Renal cortical epithelial cell (primary cell): ENCODE measurements at regions not wholly inside any gene's neighbourhood (a gene's known extent, or its start where the extent isn't known, plus 50 kb on each side); places are given as distances from the start of the nearest gene placed in this dataset.
A peak's percentile ranks its signal among the peaks of the same experiment; 100 is the strongest.

Experiments used
- DNase-seq: peaks from one replicate; pipeline ENCODE4 v3.0.0-alpha.2; 2011; ENCODE audit warnings: low read depth

DNA sequence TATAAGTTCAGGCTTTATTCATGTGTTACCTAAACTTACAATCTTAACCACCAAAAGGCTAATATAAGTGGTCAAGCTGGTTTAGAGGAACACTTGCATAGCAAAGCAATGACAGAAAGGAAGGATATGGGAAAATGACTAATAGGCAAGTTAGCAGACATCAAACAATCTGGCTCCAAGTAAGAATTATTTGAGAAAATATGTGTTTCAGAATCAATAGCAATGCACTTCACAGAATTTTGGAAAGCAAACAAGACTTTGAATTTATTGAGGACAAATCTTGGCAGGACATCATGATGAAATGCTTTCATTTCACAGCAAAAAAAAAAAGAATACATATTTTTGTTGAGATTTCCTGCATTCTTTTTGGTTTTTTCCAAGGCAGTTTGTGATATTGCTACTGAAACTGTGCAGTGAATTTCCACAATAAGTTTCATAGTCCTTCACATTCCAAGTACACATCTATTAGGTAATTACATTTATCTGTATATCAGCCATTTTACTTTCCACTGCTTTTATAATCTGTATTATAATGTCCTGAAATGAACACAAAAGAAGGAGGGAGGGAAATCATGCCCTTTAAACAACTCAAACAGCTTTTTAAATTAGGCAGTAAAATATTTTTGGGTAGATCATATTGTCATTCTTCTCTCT, 417.9 kb downstream of the NR2F1-AS1 start:
- DNase-seq: peak; percentile 86

DNA sequence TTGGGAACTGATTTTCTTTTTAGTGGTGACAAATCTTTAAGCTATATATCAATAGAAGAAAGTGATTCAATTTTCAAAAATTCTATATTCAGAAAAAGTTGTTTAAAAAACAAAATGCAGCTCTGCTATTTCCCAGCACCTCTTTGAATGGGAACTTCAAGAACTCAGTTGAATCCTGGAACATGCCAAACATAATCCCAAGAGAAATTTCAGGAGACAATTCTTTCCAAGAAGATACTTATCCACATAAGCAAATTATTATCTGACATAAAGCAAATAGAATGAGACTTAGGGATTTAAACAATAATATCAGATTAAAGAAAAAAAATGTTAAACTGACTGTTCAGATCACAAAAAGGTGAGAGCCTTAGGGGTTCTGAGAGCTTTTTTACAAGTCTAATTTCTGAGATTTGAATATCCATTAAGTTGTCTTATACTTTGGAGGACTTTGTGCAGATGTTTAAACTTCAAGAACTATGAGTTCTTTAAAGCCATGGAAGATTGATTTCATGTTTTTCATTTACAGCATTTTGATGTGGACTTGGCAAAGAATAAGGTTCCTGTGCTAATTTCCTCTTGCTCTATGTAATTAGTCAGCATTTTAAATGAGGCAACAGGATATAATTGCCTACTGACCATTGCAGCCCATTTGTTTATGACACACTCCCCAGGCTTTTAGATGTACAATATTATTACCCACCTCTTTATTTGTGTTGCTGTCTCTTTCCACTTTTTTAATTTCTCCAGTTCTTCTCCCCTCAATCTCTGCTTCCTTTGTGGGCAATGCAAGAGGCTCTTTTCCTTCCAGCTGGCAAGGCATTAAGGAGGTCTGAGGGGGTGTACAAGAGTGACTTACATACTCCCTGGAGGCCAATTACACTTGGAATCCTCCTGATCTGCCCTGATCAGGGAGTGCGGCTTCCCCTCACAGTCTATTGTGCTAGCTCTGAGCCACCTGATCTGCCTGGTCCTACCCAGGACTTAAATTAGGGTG, 419.1 kb downstream of the NR2F1-AS1 start:
- DNase-seq: peak; percentile 69

DNA sequence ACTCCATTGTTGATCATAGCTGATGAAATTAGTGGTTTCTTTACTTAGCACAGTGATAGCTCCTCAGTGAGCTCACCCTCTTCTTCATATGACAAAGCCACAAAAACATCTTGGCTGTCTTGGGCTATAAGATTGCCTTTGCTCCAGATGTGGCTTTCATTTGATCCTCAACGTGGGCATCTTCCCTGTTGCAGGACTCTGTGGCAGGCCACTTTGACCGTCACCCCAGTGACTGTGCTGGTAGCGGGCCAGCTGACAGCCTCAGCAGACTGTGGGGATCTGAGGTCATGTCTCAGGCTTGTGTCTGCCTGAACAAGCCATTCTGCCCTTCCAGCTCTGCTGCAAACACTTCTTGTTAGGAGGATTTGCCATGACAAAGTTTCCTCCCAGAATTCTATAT, 422.2 kb downstream of the NR2F1-AS1 start:
- no peak for DNase-seq

DNA sequence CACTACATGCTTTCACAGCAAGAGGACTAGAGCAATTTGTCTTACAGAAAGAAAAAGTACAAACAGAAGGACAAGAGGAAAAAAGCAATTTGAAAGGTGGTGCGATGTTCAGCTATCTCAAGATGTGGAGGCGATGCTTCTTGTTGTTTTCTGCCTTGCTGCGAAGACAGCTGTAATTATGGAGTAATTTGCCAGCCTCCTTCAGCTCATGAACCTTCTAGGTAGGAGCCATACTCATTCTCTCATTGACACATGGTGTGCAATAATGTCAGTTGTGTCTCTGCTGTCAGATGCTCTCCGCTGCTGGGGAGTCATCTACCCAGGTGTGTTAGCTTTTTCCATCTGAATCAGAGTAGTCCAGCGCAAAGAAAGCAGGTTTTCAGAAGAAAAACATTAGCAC, 424.5 kb downstream of the NR2F1-AS1 start:
- no peak for DNase-seq

DNA sequence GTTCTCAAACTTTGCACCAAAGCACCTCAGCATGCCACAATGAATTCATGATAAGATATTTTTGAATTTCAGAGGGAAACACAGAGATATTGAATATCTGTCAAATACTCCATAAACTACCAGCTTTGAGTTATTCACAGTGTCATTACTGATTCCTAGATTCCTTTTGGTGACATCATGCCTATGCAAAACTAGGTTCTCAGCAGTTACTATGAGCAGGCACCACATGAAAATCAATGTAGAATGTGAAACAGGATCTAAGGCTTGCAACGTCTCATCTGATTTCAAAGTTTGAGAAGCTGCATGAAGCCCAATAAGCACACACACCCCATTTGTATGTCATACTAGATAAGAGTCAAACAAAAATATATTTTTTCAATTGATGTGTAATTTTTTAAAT, 426.5 kb downstream of the NR2F1-AS1 start:
- no peak for DNase-seq

DNA sequence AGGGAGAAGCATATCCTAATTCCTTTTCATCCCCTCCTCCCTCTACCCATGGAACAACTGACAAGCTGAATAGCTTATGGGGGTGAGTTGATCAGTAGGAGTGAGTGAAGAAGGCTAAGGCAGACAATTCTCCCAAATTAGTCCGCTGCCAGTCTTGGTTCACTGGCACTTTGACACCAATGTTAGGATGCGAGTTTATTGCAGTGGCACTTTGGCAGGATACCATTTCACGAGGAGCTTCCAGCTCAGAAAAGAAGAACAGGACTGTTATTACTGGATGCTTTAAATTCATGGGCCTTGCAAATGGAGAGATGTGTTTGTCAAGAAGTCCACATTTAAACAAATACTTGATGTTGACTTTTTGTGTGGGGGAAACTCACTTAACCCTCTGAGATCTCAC, 427.6 kb downstream of the NR2F1-AS1 start:
- no peak for DNase-seq

DNA sequence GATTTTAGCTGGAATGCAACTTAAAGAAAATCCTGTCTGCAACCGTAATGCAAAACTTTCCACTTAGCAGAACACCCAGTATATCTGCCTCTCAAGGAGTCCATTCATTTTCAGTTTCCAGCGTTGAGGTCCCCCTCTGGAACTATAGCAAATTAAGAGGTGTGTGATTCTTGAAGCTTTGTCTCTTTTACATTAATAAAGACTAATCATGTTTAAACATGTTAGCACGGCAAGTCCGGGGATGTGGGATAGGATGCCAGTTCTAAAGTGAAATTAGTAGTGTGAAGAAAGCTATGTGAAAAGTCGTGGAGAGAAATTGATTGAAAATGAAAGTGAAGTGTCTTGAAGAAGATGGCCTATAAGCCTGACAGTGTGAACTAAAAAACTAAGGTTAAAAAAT, 429.1 kb downstream of the NR2F1-AS1 start:
- DNase-seq: no peak

DNA sequence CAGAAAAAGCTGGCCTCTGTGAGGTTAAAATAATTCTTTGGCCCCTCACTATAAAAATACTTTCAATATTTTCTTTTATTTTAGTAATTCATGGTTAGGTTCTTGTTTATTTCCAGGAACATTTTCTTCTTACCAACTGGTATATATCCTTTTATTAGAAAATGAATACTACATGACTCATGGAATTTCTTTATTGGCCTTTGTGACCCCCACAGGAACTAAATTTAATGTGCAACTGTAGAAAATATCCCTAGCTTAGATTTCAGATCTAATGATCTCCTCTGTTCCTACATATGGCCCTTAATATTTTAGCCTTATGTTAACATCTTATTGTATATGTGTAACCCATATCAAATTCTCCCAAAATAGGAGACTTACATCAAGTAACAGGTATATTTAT, 429.9 kb downstream of the NR2F1-AS1 start:
- peak; percentile 29 for DNase-seq

DNA sequence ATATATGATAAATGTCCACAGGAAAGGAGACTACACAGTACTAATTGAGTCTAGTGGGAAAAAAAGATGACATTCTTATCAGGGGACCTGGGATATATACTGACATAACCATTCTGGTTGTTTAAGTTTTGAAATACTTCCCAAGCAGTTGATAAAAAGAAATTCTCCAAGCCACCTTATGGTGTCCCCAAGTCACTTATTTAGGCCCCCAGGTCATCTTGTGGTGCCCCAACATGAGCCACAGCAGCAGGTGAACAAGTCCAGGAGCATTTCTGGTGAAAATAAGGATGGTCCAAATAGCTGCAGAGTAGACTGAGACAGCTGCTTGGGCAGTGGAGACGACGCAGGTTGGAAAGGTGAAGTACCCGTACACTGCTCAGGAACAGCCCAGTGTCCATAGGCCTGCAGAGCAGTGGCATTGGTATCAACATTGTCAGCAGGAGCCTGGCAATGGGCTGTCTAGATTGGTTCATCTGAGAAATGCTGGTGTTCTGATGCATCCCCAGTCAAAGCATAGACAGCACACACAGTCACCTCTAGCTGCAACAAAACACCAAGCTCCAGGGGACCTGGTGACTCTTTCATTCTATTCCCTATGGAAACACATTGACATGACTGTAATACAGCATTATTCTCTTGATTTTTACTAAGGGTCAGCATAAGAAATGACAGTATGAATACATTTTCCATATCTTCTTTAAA, 430.6 kb downstream of the NR2F1-AS1 start:
- DNase-seq: no peak

DNA sequence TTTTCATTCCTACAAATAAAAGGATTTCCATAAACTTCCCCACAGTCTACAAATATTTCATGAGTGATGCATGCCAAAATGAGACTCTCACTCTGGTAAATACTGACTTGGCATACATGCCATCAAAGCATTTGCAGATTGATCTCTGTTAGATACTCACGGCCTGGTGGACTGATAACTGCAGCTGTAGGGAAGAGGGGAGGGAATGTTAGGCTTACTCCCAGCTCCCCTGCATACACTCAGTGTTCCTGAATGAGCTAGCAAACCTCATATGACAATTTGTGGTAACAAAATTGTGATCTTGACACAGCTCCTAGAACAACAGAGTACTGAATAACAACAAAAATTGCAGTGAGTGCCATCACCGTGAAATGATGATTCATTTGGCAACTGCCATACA, 435.3 kb downstream of the NR2F1-AS1 start:
- DNase-seq: no peak

DNA sequence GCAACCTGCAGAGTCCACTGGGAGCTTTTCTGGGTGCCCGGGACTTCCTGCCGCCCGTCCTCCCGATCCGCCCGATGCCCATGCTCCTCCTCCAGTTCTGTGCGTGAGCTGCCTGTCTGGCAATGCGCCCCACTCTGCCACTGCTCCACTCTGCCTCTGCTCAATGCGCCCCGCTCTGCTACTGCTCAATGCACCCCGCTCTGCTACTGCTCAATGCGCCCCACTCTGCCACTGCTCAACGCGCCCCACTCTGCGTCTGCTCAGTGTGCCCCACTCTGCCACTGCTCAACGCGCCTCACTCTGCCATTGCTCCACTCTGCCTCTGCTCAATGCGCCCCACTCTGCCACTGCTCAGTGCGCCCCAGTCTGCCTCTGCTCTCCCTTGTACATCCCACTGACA, 436.0 kb downstream of the NR2F1-AS1 start:
- DNase-seq: no peak

DNA sequence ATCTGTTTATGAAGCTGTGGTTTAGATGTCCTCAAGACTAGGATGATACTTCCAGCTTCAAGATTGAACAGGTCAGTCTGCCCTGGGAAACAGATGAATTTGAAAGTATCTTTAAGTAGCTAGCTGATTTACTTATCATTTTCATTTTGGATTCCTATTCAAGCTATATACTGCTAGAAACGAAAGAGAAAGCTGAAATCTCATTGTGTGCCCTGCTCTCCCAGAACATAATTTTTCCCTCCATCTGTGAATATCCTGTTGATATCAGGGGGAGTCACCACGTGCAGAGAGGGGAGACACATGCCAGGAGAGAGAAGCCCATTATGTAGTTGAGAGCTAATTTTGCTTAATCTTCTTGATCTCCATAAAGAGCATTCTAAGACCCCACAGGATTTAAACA, 439.1 kb downstream of the NR2F1-AS1 start:
- no peak for DNase-seq

DNA sequence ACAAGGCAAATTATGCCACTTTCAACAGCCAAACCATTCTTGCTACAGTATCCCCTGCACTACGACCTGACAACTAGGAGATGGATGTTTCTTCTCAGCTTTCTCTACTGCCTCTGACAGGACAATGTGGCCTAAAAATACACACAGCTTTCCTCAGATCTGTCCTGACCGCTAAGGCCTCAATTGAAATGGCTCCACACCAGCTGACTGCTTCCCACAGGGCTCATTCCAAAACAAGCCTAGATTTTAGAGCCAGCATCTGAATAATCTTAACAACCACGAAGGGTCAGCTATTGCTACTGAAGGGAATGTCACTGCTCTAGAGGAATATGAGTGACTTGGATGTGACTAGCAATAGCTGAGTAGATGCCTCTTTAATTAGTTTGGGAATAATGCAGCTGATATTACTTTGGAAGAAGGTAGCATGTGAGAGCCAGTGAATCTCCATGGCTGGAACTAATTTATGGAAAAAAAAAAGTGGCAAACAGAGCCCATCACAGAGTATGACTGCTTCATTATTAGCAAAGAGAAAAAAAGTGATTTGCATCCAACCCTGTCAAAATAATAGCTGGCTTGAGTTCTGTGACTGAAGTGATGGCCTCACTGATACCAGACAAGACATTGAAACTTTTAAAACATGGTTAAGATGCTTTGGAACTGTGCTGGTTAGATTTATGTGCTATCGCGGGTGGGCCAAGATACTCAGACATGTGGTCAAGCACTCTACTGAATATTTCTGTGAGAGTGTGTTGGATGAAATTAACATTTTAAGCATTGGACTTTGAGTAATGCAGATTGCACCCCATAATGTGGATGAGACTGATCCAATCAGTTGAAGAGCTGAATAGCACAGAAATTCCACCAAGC, 450.2 kb downstream of the NR2F1-AS1 start:
- DNase-seq: no peak

DNA sequence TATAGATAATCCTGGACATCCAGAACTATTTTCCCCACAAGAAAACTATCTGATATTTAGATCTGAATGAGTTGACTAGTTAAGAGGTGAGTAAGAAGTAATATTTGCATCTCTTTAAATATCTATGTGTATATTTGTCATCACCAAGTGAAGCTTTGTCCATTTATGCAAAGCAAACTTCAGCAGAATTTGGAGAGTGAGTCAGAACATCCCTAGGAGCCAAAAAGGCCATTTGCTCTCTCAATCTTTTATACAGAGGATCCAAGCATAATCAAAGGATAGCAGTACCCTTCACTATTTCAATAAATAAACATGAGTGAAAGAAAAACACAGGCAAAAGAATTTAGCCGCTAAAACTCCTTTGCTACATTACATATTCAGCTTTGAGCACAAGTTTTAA, 454.4 kb downstream of the NR2F1-AS1 start:
- peak; percentile 14 for DNase-seq

DNA sequence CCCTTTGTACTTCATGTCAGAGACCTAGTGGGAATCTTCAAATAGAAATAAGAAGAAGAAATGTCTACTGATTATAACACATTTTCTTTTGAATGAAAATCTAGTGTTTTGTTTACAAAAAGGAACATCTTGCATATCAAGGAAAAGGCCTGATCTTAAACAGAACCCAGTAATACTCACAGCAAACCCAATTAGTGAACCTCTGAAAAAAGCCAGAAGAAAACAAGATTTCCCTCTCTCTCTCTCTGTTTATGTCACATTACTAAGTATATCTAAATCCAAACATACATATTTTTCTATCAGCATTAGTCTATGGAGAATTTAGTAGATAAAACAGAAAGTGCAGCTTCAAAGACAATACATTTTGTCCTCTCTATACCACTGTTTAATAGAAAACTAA, 457.9 kb downstream of the NR2F1-AS1 start:
- DNase-seq: no peak

DNA sequence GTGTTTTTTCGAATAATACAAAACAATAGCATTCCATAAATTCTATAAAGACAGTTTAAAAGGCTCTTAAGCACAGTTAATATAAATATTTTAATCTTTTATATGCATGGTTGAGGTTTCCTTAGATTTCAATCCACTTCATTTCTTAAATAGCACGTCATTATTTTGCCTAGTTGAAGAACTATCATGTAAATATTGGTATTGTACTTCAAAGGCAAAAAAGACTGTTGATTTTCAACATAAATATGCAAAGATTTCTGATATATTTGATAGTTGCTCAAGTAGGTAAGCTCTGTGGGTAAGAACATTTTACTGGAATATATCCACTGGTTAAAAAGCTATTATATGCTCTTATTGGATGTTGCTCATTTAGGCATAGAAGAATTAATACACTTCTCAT, 458.6 kb downstream of the NR2F1-AS1 start:
- DNase-seq: no peak

DNA sequence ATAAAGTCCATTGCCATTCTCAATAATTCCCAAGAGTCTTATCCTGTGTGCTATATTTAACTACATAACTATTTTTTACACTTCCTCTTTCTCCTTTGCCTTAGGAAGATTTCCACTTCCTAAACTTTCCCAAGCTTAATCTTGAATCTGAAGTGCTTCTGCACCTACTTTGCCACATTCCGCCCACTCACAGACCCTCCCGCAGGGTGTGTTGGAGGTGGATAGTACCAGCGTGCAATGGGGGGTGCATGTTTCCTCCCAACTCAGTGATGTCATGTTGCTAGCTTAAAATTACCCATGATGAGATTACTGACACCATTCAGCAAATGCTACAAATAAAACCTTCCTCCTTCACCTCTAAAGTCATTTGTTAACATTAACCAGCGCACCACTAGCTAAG, 460.2 kb downstream of the NR2F1-AS1 start:
- DNase-seq: no peak

DNA sequence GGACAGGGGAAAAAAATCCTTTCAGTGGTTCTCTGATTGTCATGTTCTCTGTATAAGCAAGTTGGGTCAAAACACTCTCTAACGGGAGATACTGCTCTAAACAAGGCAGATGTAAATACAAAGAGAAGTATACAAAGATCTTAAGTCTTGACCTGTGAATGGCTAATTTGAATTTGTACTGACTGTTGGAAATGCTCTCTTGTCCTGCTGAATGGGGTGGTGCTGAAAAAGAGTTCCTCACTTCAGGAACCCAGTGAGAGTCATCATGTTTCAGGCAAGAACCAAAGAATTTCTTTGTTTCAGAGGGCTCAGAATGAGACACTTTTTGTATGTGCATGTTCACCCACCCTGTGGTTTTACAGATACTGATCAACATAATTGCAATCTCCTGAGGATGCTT, 461.0 kb downstream of the NR2F1-AS1 start:
- no peak for DNase-seq

DNA sequence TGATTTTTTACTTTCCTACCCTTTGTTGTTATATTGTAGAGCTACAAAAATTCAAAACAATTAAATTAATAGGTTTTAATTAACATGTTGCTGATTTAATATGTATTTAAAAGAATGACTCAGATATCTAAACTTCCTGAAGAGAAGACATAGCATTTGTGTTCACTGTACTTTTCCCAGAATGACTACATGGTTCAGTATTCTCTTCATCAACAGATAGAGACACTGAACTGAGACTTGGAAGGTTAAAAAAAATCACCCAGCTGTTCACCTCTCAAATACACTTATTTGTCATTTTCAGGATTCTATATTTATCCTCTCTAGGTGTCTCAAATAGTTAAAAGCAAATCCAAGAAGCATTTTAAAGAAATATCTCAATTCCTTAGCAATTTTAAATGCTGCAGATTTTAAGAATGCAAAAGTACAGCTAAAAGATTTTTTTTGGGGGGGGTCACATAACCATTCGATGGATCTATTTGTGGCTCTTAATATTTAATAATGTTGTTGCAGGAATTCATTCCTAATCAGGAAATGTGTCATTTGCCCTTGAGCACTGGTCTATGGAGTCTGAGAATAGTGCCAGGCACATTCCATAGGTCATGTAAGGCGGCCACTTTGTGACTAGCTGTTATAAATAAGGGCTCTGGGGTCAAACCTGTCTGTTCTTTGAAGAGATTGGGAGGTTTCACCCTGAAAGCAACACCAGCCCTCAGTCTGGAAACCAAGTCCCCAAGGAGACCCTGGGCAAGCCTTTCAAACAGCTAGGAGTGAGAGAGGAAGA, 463.1 kb downstream of the NR2F1-AS1 start:
- peak; percentile 23 for DNase-seq

DNA sequence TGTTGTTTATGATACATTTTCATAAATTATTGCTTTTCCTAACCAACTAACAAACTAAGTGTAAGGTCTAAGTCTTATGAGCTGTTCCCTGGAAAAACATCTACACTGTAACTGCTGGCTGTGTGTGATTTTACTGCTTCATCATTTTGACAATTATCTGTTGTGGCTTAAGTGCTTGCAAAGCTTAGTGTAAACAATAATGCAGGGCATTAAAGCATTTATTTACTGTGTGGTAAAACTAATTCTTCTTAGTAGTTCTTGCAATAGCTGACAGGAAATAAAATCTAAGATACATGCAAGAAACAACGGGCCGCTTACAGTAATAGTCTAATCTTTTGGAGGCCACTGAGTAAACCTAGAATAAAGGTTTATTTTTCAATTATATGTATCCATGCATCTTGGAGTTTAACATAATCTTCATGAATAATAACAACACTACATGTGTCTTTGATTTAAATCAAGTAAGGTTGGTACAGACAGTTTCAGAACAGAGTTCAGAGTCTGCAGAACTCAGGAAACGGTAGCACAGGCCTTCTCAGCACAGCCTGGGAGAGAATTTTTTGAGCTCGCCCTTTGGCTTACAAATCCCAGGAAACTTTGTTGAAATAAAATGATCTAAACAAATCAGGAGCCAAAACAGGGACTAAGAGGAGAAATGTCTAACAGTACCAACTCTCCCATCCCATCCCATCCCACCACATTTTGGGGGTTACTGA, 473.1 kb downstream of the NR2F1-AS1 start:
- DNase-seq: no peak
